ENCODE measurements at regions not wholly inside any gene's neighbourhood (a gene's known extent, or its start where the extent isn't known, plus 50 kb on each side); places are given as distances from the start of the nearest gene placed in this dataset.

DNA sequence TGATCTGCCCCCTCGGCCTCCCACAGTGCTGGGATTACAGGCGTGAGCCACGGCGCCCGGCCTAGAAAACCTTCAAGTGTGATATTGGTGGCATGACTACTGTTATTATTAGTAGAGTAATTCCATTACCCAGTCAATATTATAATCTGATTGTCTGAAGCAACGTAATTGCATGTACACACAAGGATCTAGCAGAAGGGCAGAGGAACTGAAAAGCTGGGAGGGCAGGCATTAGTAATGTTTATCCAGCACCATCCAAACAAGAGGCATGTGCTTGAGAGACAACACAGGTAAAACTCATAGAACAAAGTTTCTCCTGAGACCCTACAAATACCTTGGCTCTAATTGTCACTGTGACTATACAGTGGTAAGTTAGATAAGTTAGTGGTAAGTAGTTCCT is 56.2 kb upstream of the ITM2B start:
- TF ChIP-seq CTCF (IDR thresholded peaks at IDR 0.05) (no peak), AR (CRISPR knock-in tag; IDR thresholded peaks at IDR 0.05) (no peak), ZBTB21 (CRISPR knock-in tag; IDR thresholded peaks at IDR 0.05; ENCODE audit: borderline replicate concordance) (no peak), USF2 (CRISPR knock-in tag; IDR thresholded peaks at IDR 0.05) (no peak), ZNF416 (CRISPR knock-in tag; IDR thresholded peaks at IDR 0.05) (no peak), ATF3 (CRISPR knock-in tag; conservative IDR thresholded peaks at IDR 0.05) (no peak)
